ENCODE measurements at regions not wholly inside any gene's neighbourhood (a gene's known extent, or its start where the extent isn't known, plus 50 kb on each side); places are given as distances from the start of the nearest gene placed in this dataset.

DNA sequence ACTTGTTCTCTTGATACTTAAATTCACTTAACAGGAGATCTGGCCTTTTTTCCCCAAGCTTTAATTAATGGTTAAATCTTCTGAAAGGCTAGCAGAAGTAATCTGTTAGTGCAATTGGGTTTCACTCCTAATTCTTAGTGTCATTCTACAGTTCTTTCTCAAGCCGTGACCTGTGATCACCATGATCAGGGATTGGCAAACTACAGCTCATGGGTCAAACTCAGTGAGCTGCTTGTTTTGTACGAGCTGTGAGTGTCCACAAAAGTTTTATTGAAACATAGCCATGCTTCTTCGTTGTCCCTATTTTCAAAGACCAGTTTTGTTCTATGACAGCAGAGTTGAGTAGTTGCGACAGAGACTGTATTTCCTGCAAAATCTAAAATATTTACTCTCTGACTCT, 109.4 kb upstream of the KCNJ15 start:
- TF ChIP-seq, protein P1, sequence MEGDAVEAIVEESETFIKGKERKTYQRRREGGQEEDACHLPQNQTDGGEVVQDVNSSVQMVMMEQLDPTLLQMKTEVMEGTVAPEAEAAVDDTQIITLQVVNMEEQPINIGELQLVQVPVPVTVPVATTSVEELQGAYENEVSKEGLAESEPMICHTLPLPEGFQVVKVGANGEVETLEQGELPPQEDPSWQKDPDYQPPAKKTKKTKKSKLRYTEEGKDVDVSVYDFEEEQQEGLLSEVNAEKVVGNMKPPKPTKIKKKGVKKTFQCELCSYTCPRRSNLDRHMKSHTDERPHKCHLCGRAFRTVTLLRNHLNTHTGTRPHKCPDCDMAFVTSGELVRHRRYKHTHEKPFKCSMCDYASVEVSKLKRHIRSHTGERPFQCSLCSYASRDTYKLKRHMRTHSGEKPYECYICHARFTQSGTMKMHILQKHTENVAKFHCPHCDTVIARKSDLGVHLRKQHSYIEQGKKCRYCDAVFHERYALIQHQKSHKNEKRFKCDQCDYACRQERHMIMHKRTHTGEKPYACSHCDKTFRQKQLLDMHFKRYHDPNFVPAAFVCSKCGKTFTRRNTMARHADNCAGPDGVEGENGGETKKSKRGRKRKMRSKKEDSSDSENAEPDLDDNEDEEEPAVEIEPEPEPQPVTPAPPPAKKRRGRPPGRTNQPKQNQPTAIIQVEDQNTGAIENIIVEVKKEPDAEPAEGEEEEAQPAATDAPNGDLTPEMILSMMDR (IDR thresholded peaks at IDR 0.05) = no peak
- TF ChIP-seq POLR2AphosphoS5 (IDR thresholded peaks at IDR 0.05) = no peak
- no peak for TF ChIP-seq POLR2A (IDR thresholded peaks at IDR 0.05)

Data from stomach (tissue), 4 donors.